ENCODE measurements at regions not wholly inside any gene's neighbourhood (a gene's known extent, or its start where the extent isn't known, plus 50 kb on each side); places are given as distances from the start of the nearest gene placed in this dataset.

DNA sequence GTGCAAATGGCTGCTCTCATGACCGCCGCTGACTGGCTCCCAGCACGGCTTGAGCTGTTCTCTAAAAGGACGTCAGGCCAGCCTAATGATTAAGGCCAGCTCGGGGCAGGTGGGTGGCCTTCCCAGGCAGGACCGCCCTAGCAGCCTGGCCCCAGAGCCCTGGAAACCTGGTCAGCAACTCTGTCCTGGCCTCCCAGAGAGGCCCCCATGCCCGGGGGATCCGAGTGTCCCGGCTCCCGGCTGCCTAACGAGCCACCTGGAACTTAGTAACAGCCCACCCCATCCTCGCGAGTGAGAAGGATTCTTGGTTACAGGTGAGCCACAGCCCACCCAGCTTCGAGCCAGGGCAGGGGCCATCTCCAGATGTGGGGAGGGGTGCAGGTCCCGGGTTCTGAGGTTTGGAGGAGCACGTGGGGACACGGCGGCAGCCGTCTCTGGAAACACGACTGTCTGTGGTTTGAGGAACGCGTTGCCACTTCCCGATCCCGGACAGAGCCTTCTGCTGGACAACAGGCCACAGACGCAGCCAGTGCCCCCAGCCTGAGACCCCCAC is 73.8 kb upstream of the FBRSL1 start:
- DNase-seq (ENCODE audit: low read depth), result no peak
- Histone ChIP-seq H3K4me2 (ENCODE audit: low read length) (no peak overlapping the region), H3K36me3 (ENCODE audit: insufficient read depth, low read length) (no peaks in the 10 kb centered on the region), H3K9me3 (ENCODE audit: insufficient read depth, low read depth, low read length) (no peaks in the 10 kb centered on the region), H4K20me1 (ENCODE audit: insufficient read depth, low read length) (no peaks in the 10 kb centered on the region), H3K79me2 (ENCODE audit: insufficient read depth, low read length) (no peaks in the 10 kb centered on the region), H3K27ac (ENCODE audit: low read depth, low read length) (no peak overlapping the region), H3K27me3 (ENCODE audit: insufficient read depth, low read length) (peaks cover 19% of the 10 kb centered on the region), H2AFZ (ENCODE audit: low read depth, low read length) (no peak overlapping the region), H3K9ac (ENCODE audit: low read length) (no peak overlapping the region), H3K4me3 (ENCODE audit: insufficient read depth, low read depth, low read length) (no peak overlapping the region), H3K4me1 (ENCODE audit: insufficient read depth, low read length) (no peaks in the 10 kb centered on the region)
- H3K27me3 Mint-ChIP-seq (ENCODE audit: low read depth, unreplicated experiment), result peaks cover 39% of the 10 kb centered on the region
- H3K9me3 Mint-ChIP-seq (ENCODE audit: unreplicated experiment), result peaks cover 7% of the 10 kb centered on the region
- H3K27ac Mint-ChIP-seq (ENCODE audit: unreplicated experiment), result no peak overlapping the region
- no peak overlapping the region for H3K4me3 Mint-ChIP-seq (ENCODE audit: unreplicated experiment)
- no peak for FAIRE-seq
- TF ChIP-seq, protein P1, sequence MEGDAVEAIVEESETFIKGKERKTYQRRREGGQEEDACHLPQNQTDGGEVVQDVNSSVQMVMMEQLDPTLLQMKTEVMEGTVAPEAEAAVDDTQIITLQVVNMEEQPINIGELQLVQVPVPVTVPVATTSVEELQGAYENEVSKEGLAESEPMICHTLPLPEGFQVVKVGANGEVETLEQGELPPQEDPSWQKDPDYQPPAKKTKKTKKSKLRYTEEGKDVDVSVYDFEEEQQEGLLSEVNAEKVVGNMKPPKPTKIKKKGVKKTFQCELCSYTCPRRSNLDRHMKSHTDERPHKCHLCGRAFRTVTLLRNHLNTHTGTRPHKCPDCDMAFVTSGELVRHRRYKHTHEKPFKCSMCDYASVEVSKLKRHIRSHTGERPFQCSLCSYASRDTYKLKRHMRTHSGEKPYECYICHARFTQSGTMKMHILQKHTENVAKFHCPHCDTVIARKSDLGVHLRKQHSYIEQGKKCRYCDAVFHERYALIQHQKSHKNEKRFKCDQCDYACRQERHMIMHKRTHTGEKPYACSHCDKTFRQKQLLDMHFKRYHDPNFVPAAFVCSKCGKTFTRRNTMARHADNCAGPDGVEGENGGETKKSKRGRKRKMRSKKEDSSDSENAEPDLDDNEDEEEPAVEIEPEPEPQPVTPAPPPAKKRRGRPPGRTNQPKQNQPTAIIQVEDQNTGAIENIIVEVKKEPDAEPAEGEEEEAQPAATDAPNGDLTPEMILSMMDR (IDR thresholded peaks at IDR 0.05; ENCODE audit: insufficient read depth, low read depth, low read length), result no peak
- TF ChIP-seq EZH2 (IDR thresholded peaks at IDR 0.05; ENCODE audit: insufficient read depth, low read length), result no peak
- H3K4me1 Mint-ChIP-seq (ENCODE audit: low read depth, unreplicated experiment), result no peaks in the 10 kb centered on the region
- peaks cover 5% of the 10 kb centered on the region for H3K36me3 Mint-ChIP-seq (ENCODE audit: low read depth, unreplicated experiment)

DNA sequence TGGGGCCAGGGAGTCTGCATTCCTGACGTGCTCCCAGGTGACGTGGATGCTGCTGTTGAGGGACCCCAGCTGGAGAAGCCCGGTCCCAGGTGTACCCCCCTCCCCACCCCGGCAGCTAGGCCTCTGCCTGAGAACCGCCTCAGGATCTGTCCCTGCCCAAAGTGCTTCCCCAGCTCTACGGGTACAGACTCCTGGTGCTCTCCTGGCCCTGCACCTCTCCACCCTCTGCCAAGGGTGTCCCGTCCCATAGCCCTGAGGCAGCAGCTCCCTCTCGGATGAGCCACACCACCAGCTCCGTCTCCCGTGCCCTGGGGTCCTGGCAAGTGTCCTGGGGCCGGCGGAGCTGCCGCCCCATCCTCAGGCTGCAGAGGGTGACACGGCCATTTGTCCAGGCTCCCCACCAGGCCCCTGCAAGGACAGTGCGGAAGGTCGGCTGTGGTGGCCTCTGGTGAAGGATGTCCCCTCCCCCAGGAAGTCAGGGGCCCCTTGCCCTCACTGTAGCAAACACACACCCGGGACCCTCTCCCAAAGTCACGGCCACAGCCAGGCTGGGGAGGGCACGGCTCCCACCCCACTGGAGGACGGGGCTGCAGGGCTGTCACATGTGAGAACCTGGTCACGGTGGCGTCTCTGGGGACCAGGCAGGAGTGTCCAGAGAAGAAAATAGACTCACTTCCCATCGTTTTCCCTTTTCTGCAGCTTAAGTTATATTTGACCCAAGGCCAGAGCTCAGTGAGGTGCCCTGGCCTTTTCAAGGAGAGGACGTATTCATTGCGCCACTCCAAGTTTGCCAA is 74.4 kb upstream of the FBRSL1 start:
- no peaks in the 10 kb centered on the region for H3K36me3 ChIP-seq (ENCODE audit: insufficient read depth, low read length)
- Mint-ChIP-seq H3K27ac (ENCODE audit: unreplicated experiment) (no peak overlapping the region), H3K36me3 (ENCODE audit: low read depth, unreplicated experiment) (peaks cover 5% of the 10 kb centered on the region), H3K27me3 (ENCODE audit: low read depth, unreplicated experiment) (peaks cover 34% of the 10 kb centered on the region), H3K4me3 (ENCODE audit: unreplicated experiment) (no peak overlapping the region), H3K9me3 (ENCODE audit: unreplicated experiment) (peaks cover 4% of the 10 kb centered on the region), H3K4me1 (ENCODE audit: low read depth, unreplicated experiment) (no peaks in the 10 kb centered on the region)
- FAIRE-seq, result no peak
- H3K4me3 ChIP-seq (ENCODE audit: insufficient read depth, low read depth, low read length), result no peak overlapping the region
- no peak overlapping the region for H3K27ac ChIP-seq (ENCODE audit: low read depth, low read length)
- no peaks in the 10 kb centered on the region for H3K4me1 ChIP-seq (ENCODE audit: insufficient read depth, low read length)
- no peak overlapping the region for H3K4me2 ChIP-seq (ENCODE audit: low read length)
- H3K79me2 ChIP-seq (ENCODE audit: insufficient read depth, low read length), result no peaks in the 10 kb centered on the region
- no peak overlapping the region for H3K9ac ChIP-seq (ENCODE audit: low read length)
- DNase-seq (ENCODE audit: low read depth), result no peak
- H3K27me3 ChIP-seq (ENCODE audit: insufficient read depth, low read length), result peaks cover 14% of the 10 kb centered on the region
- no peak overlapping the region for H2AFZ ChIP-seq (ENCODE audit: low read depth, low read length)
- H3K9me3 ChIP-seq (ENCODE audit: insufficient read depth, low read depth, low read length), result no peaks in the 10 kb centered on the region
- H4K20me1 ChIP-seq (ENCODE audit: insufficient read depth, low read length), result no peaks in the 10 kb centered on the region
- TF ChIP-seq EZH2 (IDR thresholded peaks at IDR 0.05; ENCODE audit: insufficient read depth, low read length), result no peak
- TF ChIP-seq, protein P1 (IDR thresholded peaks at IDR 0.05; ENCODE audit: insufficient read depth, low read depth, low read length), result no peak

Data from astrocyte (in vitro differentiated cells and primary cell).